Activated B cell treated with CpG ODN at 0.5 μM for 24 hours (primary cell): ENCODE measurements at regions not wholly inside any gene's neighbourhood (a gene's known extent, or its start where the extent isn't known, plus 50 kb on each side); places are given as distances from the start of the nearest gene placed in this dataset.

Source experiments
- ATAC-seq: fragments of 200-7000 bp; cut with Tn5 transposase; one replicate; pipeline ENCODE4 v1.10.0; 2021; ENCODE audit warnings: low read depth, mild to moderate bottlenecking, moderate library complexity
- CTCF ChIA-PET: fragments of 350-600 bp; sonication (Branson Sonifier 250); formaldehyde crosslinking; loops from one replicate; lab custom pipeline; 2021; ENCODE audit warnings: antibody characterized with exemption; lab: Charles Lee
- POLR2A ChIA-PET: fragments of 350-600 bp; sonication (Branson Sonifier 250); formaldehyde crosslinking; loops from one replicate; lab custom pipeline; 2021; ENCODE audit warnings: antibody characterized with exemption; lab: Charles Lee
- DNase-seq: peaks from one replicate; pipeline ENCODE4 v3.0.0; 2022
- H3K27ac Mint-ChIP-seq: one replicate; pipeline ENCODE4 v1.8.0; 2020; ENCODE audit warnings: mixed read lengths
- H3K27me3 Mint-ChIP-seq: one replicate; pipeline ENCODE4 v1.8.0; 2021; ENCODE audit warnings: mixed read lengths
- H3K36me3 Mint-ChIP-seq: one replicate; pipeline ENCODE4 v1.8.0; 2021; ENCODE audit warnings: low read depth, mixed read lengths
- H3K4me1 Mint-ChIP-seq: one replicate; pipeline ENCODE4 v1.8.0; 2021; ENCODE audit warnings: mixed read lengths
- H3K4me3 Mint-ChIP-seq: one replicate; pipeline ENCODE4 v1.8.0; 2020; ENCODE audit warnings: mild to moderate bottlenecking, mixed read lengths
- H3K9me3 Mint-ChIP-seq: one replicate; pipeline ENCODE4 v1.8.0; 2020; ENCODE audit warnings: mixed read lengths
- CTCF ChIP-seq: fragments of 200-600 bp; IDR thresholded peaks from one replicate; pipeline ENCODE4 v1.8.0; 2022; ENCODE audit warnings: antibody characterized with exemption, mild to moderate bottlenecking
- intact Hi-C: fragments of 100-400 bp; cut with micrococcal nuclease; formaldehyde crosslinking; loops from one replicate; pipeline ENCODE4 v1.15.1; 2024

DNA sequence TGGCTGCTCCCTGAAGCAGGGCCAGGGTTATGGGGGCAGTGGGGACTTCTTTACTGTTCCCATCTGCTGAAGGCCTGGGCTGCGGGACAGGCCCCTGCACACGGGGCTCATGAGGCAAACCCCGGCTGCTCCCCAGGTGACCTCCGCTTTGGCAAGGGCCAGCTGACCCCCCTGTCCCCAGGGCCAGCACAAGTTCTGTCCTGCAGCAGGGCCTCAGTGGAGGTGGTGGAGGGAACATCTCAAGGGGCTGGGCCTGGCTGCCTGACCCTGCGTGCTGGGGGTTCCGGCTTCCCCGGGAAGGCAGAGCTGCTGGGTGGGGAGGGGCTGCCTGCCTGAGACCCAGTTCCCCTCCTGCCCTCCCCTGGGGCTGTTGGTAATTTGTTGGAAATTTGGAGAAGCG, 67.4 kb upstream of the RNU6ATAC start:
- ChIA-PET POLR2A (no interaction called here), CTCF (no interaction called here)
- H3K9me3 Mint-ChIP-seq, result no peaks in the 10 kb centered on the region
- intact Hi-C loops, result no loop called here
- H3K4me1 Mint-ChIP-seq, result no peaks in the 10 kb centered on the region
- no peaks in the 10 kb centered on the region for H3K36me3 Mint-ChIP-seq
- H3K4me3 Mint-ChIP-seq, result no peak overlapping the region
- no peak for TF ChIP-seq CTCF
- no peak overlapping the region for H3K27ac Mint-ChIP-seq
- no peak for ATAC-seq
- H3K27me3 Mint-ChIP-seq, result peaks cover 9% of the 10 kb centered on the region
- DNase-seq, result no peak

DNA sequence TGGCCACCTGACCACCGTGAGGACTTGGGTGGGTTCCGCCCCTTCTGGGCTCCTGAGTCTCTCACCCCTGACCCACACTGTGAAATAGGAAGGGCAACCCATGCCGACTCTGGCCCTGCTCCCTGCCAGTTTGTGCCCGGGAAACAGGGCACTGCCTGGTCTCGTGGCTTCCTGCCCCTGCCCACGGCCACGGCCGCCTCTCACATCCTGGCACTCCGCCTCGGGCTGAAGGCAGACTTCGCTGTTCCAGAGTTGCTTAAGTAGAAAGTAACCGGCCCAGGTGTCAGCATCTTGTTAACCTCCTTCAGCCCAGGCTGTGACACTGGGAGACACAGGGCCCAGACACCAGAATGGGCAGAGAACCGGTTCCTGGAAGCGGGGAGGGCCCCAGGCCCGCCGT, 68.7 kb upstream of the RNU6ATAC start:
- ATAC-seq, result no peak
- intact Hi-C loops, result no loop called here
- no peak for DNase-seq
- Mint-ChIP-seq H3K4me3 (no peak overlapping the region), H3K4me1 (no peaks in the 10 kb centered on the region), H3K27me3 (peaks cover 9% of the 10 kb centered on the region), H3K27ac (no peak overlapping the region), H3K36me3 (no peaks in the 10 kb centered on the region), H3K9me3 (no peaks in the 10 kb centered on the region)
- CTCF ChIA-PET, result no interaction called here
- POLR2A ChIA-PET, result no interaction called here
- no peak for TF ChIP-seq CTCF

- no peak for ATAC-seq
- Mint-ChIP-seq H3K4me3 (no peak overlapping the region), H3K27ac (no peak overlapping the region), H3K4me1 (no peaks in the 10 kb centered on the region), H3K9me3 (no peaks in the 10 kb centered on the region), H3K36me3 (no peaks in the 10 kb centered on the region), H3K27me3 (peaks cover 6% of the 10 kb centered on the region)
- ChIA-PET POLR2A (no interaction called here), CTCF (no interaction called here)
- TF ChIP-seq CTCF, result no peak
- no peak for DNase-seq
- intact Hi-C loops, result no loop called here
These were observed 69.8 kb upstream of the RNU6ATAC start for GRCh38 chr9:134234001-134234660.

GRCh38 chr9:134234687-134235359, 70.5 kb upstream of the RNU6ATAC start:
- H3K27me3 Mint-ChIP-seq, result peaks cover 6% of the 10 kb centered on the region
- POLR2A ChIA-PET, result no interaction called here
- H3K9me3 Mint-ChIP-seq, result no peaks in the 10 kb centered on the region
- H3K27ac Mint-ChIP-seq, result no peak overlapping the region
- no peak for TF ChIP-seq CTCF
- no peak for DNase-seq
- CTCF ChIA-PET, result no interaction called here
- no peak for ATAC-seq
- no peak overlapping the region for H3K4me3 Mint-ChIP-seq
- intact Hi-C loops, result no loop called here
- H3K4me1 Mint-ChIP-seq, result no peaks in the 10 kb centered on the region
- no peaks in the 10 kb centered on the region for H3K36me3 Mint-ChIP-seq

- no peak overlapping the region for H3K27ac Mint-ChIP-seq
- H3K9me3 Mint-ChIP-seq, result no peaks in the 10 kb centered on the region
- TF ChIP-seq CTCF, result no peak
- no peaks in the 10 kb centered on the region for H3K36me3 Mint-ChIP-seq
- ATAC-seq (no peak), DNase-seq (no peak)
- H3K4me3 Mint-ChIP-seq, result no peak overlapping the region
- intact Hi-C loops, result no loop called here
- ChIA-PET CTCF (no interaction called here), POLR2A (no interaction called here)
- no peaks in the 10 kb centered on the region for H3K4me1 Mint-ChIP-seq
- H3K27me3 Mint-ChIP-seq, result peaks cover 4% of the 10 kb centered on the region
These were observed 71.0 kb upstream of the RNU6ATAC start for GRCh38 chr9:134235366-134235765.
